Stimulated activated CD4-positive, alpha-beta T cell treated with anti-CD3 and anti-CD28 coated beads, Interleukin-12 subunit alpha, Interleukin-12 subunit beta, amount 100 ng/mL, for 48 hours (primary cell): ENCODE measurements at regions not wholly inside any gene's neighbourhood (a gene's known extent, or its start where the extent isn't known, plus 50 kb on each side); places are given as distances from the start of the nearest gene placed in this dataset.
"Not testable (repeated sequence)": the region's sequence is repeated elsewhere in the genome, so short reads cannot be mapped to it uniquely, and the experiment has no call there.

ENCODE experiments used
- DNase-seq, 3 donors: peaks; one replicate each; pipeline ENCODE4 v3.0.0-alpha.2; 2020; ENCODE audit warnings: low read depth in 2 of 3, low spot score in 1 of 3

DNA sequence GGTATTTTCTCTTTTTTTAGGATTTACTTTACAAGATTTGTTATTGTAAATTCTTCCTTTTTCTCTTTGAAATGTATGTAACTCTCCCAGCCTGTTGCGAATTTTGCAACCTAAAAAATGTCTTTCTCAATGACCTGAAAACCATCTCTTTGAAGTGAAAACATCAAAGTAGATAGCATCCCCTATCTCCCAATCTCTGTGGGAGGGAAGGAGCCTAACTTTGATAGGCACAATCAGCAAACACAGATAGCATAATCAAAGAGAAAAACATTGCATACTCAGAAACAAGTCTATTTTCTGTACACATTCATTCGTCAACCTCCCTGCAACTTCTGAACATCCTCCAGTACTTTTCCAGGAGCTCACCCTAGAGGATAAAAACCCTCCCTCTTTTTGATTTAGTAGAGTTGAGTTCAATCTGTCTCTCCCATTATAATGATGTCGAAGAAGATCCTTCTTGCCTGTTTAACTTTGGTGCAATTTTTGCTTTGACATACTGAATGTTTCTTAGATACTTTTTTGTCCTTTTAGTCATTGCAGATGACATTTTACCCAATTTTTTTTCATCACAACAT lies 849.2 kb upstream of the LRFN5 start:
- DNase-seq: no peak

DNA sequence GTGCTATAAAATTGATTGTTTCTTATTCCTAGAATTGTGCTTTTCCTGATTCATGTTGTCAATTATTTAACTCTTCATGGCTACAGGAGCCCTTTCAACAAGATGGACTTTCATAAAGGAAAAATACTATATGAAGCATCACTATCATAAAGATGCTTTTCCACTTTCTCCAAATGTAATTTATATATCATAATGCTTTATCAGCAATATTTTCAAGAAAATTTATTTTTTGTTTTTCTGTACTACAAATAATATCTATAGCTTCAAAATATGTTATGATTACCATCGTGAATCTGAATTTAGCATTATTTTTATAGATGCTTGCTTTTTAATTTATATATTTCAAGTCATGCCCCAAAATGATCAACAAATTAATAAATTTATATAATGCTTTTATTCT lies 873.5 kb upstream of the LRFN5 start:
- no peak for DNase-seq

DNA sequence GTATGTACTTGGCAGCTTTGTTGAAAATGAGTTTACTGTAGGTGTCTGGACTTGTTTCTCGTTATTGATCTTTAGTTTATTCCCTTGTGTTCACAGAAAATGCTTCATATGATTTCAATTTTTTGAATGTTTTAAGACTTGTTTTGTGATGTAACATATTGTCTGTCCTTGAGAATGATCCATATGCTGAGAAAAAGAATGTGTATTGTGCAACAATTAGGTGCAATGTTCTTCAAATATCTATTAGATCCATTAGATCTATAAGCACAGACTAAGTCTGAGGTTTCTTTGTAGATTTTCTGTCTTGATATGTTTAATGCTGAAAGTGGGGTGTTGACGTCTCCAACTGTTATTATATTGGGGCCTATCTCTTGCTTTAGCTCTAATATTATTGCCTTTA lies 879.6 kb upstream of the LRFN5 start:
- no peak for DNase-seq

DNA sequence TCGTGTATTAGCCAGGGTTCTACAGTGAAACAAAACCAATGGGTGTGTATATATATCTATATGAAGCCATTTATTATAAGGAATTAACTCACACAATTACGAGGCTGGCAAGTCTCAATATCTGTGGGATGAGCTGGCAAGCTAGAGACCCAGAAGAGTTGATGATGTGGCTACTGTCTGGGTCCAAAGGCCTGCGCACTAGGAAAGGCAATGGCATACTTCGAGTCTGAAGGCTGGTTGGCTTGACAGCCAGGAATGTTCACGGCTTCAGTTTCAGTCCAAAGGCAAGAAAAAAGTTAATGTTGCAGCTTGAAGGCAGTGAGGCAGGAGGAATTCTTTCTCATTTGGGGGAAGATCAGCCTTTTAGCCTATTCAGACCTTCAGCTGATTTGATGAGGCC lies 893.3 kb upstream of the LRFN5 start:
- DNase-seq: no peak

DNA sequence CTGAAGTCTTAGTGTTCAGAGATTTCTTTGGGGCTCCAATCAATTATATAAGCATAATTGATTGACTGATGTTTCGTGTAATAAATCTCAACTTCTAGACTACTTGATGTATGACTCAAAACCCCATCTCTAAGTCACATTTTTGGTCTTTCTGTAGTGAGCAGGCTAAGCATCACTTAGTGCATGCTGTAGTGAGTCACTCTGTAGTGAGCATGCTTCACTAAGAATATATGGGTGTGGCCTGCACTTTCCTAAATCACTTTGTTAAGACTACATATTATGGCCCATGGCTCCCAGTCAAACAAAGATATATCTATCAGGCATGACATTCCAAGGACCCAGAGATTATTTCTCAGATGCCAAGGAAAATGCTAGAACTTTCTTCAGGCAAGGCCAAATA lies 909.4 kb upstream of the LRFN5 start:
- DNase-seq: no peak

DNA sequence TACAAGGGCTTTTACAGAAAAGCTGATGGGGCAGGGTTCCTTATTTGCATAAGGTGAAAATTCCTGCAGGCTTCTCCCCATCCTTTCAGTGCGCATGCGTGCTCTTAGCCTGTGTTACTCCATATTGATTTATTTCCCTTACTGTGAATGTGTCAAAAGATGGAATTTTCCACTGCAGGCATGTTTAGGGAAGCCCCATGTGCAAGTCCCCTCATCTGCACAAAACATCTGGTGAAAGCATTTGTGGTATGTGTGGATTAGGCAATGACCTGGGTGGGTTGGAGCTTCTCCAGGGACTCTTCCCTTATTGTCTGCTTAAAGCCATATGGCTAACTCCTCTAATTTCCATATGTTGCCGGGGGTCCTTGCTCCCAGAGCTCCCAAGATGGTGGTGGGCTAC lies 912.7 kb upstream of the LRFN5 start:
- no peak for DNase-seq

DNA sequence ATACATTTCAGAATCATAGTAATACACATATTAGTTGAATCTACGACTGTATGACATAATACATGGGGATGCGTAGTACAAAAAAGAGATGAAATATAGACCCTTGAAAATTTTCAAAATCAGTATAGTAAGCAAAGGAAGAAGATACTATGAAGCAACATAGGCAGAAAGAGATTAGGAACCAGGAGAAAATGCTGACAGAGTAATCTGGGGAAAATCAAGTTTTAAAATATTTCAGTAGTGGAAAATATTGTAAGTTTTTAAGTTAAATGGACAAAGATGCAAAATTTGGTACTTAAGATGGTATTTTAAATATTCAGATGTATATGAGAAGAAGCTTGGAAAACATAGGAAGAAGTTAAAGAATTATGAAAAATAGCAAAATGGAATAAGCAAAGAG lies 915.6 kb upstream of the LRFN5 start:
- no peak for DNase-seq

DNA sequence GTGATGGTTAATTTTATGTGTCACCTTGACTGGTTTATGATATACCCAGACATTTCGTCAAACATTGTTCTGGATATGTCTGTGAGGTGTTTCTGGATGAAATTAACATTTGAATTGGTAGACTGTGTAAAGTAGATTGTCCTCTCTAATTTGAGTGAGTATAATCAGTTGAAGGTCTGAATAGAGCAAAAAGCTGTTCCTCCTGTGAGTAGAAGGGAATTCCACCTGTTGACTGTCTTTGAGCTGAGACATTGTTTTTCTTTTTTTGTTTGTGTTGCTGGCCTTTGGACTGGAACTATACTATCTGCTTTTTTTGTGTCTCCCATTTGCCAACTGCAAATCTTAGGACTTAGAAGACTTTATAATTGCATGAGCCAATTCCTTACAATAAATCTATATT lies 920.9 kb upstream of the LRFN5 start:
- DNase-seq: no peak

DNA sequence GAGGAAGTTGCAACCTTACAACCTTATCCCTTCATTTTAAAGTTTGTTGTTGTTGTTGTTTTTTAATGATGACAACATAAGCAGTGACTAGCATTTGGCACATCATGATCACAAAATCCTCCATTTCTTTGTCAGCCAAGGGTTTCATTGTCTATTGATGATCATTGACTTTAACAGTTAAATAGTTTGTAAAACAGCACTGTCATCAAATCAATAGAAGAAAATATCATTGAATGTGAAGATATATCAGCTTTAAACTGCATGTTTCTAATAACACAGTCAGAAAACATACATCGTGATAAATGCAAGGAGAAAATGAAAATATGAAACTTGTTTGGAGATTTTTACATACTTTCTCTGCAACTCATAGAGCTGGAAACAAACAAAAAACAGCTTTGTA lies 922.3 kb upstream of the LRFN5 start:
- no peak for DNase-seq

DNA sequence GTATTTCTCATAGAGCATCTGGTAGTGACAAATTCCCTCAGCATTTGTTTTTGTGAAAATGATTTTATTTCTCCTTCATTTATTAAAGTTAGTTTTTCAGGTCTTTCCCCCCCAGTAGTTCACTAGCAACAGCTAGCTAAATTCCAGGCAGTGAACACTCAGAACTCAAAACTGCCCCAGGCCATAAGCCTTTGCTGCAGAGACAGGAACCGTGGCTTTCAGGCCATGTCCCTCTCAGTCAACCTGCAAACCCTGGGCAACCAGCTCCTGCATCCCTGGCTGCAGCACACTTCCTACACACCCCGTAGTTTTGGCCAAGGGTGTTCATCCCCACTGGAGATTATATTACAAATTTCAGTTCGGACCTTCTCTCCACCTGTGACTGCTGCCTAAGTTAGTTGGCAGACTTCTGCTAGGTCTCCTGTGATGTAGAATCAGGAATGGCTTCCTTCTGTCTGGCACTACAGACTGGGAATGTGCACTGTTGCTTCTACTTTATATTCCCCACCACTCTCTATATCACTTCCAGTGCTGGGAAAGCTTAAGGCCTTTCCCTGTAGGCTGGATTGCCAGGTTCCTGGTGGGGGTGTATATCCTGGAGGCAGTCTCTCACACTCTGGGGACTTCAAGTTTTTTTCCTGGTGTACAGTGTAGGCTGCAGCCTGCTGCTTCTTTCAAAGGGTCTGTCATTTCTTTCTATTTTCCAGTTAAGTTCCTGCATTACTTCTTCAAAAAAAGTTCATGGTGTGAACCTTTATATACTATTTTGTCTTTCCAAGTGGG lies 924.4 kb upstream of the LRFN5 start:
- no peak for DNase-seq

DNA sequence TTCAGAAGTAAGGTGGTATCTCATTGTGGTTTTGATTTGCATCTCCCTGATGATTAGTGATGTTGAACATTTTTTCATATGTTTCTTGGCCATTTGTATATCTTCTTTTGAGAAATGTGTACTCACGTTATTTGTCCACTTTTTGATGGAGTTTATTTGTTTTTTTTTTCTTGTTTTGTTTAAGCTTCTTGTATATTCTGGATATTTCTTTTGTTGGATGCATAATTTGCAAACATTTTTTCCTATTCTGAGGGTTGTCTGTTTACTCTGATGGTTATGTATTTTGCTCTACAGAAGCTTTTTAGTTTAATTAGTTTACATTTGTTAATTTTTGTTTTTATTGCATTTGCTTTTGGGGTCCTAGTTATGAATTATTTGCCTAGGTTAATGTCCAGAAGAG lies 927.4 kb upstream of the LRFN5 start:
- no peak for DNase-seq

DNA sequence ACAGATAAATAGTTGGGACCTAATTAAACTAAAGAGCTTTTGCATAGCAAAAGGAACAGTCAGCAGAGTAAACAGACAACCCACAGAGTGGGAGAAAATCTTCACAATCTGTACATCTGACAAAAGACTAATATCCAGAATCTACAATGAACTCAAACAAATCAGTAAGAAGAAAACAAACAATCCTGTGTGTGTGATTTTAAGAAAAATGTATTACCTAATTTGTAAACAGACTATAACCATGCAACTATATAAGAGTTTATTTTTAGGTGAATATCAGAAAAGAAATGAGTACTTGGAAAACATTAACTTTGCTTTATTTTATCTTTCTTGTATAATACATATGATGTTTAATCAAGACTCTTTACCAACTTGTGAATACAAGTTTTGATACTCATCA lies 929.5 kb upstream of the LRFN5 start:
- not testable (repeated sequence) for DNase-seq

DNA sequence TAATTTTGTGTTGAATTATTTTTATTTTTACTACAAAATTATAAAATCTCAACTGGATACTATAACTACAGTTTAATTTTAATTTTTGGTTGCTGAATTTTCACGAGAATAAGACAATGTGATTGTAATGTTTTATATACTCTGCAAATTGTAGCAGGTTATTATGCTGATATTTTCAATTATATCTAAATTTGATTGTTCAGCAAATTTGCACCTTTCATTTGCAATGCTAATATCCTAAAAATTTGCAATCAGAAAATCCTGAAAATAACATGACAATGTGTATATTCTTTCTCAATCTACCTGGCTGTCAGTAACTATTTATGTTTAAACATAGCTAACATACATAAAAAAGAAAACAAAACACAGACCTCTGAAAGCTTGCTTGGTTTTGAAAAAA lies 932.2 kb upstream of the LRFN5 start:
- no peak for DNase-seq

DNA sequence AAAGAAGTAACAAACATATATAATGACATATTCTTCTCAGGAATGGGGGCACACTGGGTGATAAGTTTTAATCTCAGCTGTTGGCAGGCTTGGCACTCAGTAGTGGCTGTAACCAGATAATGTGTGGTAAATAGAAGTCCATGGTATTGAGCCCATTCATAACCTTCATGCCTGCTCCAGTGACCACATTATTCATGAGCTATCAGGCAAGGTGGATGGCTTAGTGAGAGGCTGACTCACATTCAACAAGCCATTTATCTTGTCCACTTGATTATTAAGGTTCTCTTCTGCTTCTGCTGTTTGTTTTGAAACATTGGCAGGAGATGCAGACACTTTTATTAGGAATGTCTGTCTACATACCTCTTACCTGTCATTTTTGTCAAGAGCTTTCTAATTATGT lies 950.4 kb upstream of the LRFN5 start:
- no peak for DNase-seq

DNA sequence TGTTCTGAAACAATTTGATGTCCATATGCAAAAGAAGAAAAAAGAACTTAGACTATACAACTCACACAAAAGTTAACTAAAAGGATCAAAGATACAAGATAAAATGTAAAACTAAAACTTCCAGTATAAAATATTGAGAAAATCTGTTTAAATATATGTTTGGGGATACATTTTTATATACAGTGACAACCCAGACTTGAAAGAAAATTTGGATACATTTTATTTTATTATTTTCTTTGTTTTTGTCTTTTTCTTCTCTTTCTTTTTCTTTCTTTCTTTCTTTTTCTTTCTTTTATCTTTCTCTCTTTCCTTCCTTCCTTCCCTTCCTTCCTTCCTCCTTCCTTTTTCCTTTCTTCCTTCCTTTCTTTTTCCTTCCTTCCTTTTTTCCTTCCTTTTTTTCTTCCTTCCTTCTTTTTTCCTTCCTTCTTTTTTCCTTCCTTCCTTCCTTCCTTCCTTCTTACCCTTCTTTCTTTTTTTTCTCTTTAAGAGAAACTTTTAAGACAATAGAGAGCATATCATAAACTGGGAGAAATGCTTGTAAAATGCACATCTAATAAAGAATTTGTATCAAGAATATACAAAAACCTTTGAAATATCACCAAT lies 954.5 kb upstream of the LRFN5 start:
- no peak for DNase-seq

DNA sequence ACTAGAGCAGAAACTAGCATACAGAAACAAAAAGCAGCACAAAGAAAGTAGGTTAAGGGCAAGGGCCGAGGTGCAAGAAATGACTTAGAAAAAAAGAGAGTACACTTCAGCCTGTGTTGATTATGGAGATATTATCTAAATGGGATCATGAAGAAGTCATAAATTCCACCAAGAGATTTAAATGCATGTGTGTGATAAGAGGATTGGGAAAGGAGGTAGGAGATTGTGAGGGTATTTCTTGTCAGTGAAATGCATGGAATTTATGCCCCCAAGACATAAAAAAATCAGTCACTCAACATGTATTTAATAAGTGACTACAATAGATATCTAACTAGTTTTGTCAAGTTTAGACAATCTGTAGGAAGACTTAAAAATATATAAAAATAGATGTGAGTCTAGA lies 976.2 kb upstream of the LRFN5 start:
- no peak for DNase-seq

DNA sequence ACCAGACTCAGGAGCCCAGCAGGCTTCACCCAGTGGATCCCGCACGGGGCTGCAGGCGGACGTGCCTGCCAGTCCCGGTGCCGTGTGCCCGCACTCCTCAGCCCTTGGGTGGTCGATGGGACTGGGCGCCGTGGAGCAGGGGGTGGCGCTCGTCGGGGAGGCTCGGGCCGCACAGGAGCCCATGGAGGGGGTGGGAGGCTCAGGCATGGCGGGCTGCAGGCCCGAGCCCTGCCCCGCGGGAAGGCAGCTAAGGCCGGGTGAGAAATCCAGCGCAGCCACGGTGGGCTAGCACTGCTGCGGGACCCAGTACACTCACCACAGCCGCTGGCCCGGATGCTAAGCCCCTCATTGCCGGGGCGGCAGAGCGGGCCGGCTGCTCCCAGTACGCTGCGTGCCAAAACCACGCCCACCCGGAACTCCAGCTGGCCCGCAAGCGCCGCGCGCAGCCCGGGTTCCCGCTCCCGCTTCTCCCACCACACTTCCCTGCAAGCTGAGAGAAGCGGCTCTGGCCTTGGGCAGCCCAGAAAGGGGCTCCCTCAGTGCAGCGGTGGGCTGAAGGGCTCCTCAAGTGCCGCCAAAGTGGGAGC lies 977.0 kb upstream of the LRFN5 start:
- DNase-seq: not testable (repeated sequence)

DNA sequence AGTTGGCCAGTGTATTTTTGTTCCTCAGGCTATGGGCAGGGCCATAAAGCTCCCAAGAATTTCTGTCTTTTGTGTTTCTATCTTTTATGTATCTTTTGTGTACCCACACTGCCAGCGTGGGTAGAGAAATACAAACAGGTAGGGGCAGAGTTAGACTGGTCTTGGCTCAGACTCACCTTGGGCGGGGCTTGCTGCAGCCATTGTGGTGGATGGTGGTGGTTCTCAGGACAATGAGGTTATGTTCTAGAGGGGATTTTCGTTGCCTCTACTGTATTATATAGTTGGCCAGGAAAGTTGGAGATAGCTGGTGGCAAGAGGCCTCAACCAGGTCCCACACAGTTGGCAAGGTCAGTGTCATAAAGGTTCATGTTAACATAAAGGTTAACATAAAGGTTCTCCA lies 977.5 kb upstream of the LRFN5 start:
- no peak for DNase-seq

DNA sequence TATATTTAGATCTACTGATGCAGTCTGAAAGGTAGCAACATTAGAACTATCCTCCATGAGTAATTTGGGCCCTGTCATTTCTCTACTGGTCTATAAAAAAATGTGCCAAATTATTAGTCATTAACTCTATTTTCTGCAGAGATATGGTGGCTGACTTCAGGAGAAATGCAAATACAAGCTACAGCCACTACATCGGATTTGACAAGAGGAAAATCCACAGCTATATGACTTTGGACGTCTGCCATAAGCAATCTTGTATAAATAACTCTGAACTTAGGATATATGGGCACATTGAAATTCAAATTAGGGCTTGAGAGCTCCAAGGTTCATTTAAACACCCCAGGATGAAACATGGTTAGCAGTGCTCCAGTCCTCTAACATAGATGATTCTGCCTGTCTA lies 983.0 kb upstream of the LRFN5 start:
- no peak for DNase-seq

DNA sequence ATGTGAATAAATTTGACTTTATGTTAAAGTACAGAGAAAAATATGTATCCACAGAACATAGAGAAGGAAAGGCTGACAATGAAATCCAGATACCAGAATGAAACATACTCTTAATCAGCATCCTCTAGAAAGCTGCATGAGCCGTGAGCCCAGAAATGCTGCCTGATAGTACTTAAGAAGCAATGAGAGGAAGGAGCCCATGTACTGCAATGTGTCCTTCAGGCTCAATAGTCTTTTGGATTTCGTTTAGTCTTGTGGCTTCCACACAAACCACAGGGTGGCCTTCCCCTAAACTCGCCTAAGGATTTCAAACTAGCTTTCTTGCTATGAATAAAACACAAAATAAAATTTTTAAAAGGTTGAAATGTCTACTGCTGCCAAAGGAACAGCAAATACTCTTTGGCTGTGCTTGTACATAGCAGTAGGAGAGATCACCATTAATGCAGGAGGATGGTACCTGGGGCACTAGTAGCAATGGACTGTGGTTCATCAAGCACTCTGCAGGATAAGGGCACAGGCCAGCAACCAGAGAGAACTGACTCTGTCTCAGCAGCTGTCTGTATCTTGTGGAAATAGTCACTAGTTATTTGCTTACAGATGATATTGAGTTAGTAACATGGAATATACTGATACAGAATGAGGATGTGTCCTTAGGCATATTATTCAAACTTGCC lies 988.3 kb upstream of the LRFN5 start:
- DNase-seq: no peak

DNA sequence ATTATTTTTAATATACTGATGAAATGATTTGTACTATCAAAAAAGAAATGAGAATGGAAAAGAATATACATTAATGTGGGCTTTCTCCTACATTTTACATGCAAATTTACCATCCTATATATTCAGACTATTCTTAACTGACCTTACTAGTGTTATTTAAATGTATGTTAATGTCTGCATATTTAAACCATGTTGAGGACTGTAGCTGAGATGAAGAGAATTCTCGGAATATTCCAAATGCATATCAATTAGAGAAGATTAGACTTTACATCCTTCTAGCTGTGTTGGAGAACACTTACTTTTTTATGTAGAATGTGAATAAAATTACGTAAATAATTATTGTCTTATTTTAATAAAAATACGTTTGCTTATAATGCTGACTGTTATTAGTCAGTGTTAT lies 990.1 kb upstream of the LRFN5 start:
- DNase-seq: no peak

DNA sequence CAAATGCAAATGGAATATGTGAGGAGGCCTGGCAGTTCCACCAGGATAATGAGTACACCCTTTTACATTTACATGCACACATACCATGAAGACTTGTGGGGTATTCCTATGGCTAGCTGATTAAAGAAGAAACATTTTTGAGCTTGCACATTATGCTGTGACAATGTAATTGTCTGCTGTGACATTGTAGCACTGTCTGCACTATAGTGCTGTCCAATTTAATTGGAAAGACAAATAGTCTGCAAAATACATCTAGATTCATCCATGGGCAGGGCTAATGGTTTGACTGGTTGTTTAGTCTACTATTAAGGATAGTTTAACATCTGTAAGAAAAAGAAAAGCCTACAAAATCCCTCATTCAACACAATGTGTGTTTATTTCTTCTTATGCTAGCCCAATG lies 1005.6 kb upstream of the LRFN5 start:
- no peak for DNase-seq
